Neural cell (in vitro differentiated cells): ENCODE measurements at regions not wholly inside any gene's neighbourhood (a gene's known extent, or its start where the extent isn't known, plus 50 kb on each side); places are given as distances from the start of the nearest gene placed in this dataset.

Source experiments
- H2AFZ ChIP-seq: fragments of 200-600, 300-800 bp; sonication (generic), shearing (Covaris generic); 2 replicates; pipeline ENCODE4 v1.6.0; 2014; ENCODE audit warnings: low read depth, mild to moderate bottlenecking, antibody characterized with exemption, low read length, moderate library complexity
- H3F3A ChIP-seq: fragments of 200-600 bp; shearing (Covaris generic); 2 replicates; pipeline ENCODE4 v1.6.1; 2016; ENCODE audit warnings: mild to moderate bottlenecking, moderate library complexity, mixed read lengths, antibody characterized with exemption, low read length; ENCODE audit not compliant: insufficient read depth, poor library complexity, severe bottlenecking
- H3K27ac ChIP-seq: fragments of 200-600, 300-800 bp; sonication (generic), shearing (Covaris generic); 2 replicates; pipeline ENCODE4 v1.5.1; 2014; ENCODE audit warnings: mild to moderate bottlenecking, low read length, moderate library complexity
- H3K27me3 ChIP-seq: fragments of 300-800, 200-600 bp; sonication (generic), shearing (Covaris generic); 2 replicates; pipeline ENCODE4 v1.6.0; 2014; ENCODE audit warnings: mild to moderate bottlenecking, low read depth, low read length, moderate library complexity; ENCODE audit not compliant: insufficient read depth
- H3K36me3 ChIP-seq: fragments of 300-800, 200-600 bp; sonication (generic), shearing (Covaris generic); 2 replicates; pipeline ENCODE4 v1.5.1; 2014; ENCODE audit warnings: mild to moderate bottlenecking, antibody characterized with exemption, low read length, moderate library complexity; ENCODE audit not compliant: insufficient read depth
- H3K4me2 ChIP-seq: fragments of 300-800, 200-600 bp; sonication (generic), shearing (Covaris generic); 2 replicates; pipeline ENCODE4 v1.6.0; 2014; ENCODE audit warnings: mild to moderate bottlenecking, low read length
- H3K4me3 ChIP-seq: fragments of 300-800, 200-600 bp; sonication (generic), shearing (Covaris generic); 2 replicates; pipeline ENCODE4 v1.5.1; 2014; ENCODE audit warnings: mild to moderate bottlenecking, low read length, moderate library complexity
- H3K79me2 ChIP-seq: fragments of 200-600 bp; shearing (Covaris generic); replicated peaks from 2 replicates; pipeline ENCODE4 v1.6.0; 2014; ENCODE audit warnings: mild to moderate bottlenecking, low read length, moderate library complexity; ENCODE audit not compliant: insufficient read depth
- H3K9ac ChIP-seq: fragments of 300-800, 200-600 bp; sonication (generic), shearing (Covaris generic); 2 replicates; pipeline ENCODE4 v1.6.1; 2016; ENCODE audit warnings: mild to moderate bottlenecking, low read length, mixed read lengths
- H3K9me2 ChIP-seq: fragments of 200-600 bp; shearing (Covaris generic); 2 replicates; pipeline ENCODE4 v1.6.1; 2016; ENCODE audit warnings: mild to moderate bottlenecking, low read length, mixed read lengths; ENCODE audit not compliant: insufficient read depth
- H3K9me3 ChIP-seq: fragments of 200-600, 300-800 bp; sonication (generic), shearing (Covaris generic); 2 replicates; pipeline ENCODE4 v1.6.1; 2016; ENCODE audit warnings: mild to moderate bottlenecking, mixed run types, low read length, moderate library complexity, mixed read lengths
- H4K20me1 ChIP-seq: fragments of 200-600 bp; shearing (Covaris generic); 2 replicates; pipeline ENCODE4 v1.6.1; 2016; ENCODE audit warnings: mild to moderate bottlenecking, mixed run types; ENCODE audit not compliant: insufficient read depth
- EP300 ChIP-seq: fragments of 450-650 bp; conservative IDR thresholded peaks from 2 replicates; pipeline ENCODE4 v1.6.1; 2014; ENCODE audit warnings: antibody characterized with exemption, mild to moderate bottlenecking, moderate library complexity; ENCODE audit not compliant: poor library complexity, severe bottlenecking
- EZH2 ChIP-seq: fragments of 200-600, 300-800 bp; shearing (Covaris generic), sonication (generic); IDR thresholded peaks from 2 replicates; pipeline ENCODE4 v1.6.1; 2014; ENCODE audit warnings: antibody characterized with exemption, low read length, borderline replicate concordance, mild to moderate bottlenecking; ENCODE audit not compliant: insufficient read depth, poor library complexity, severe bottlenecking
- MXI1 ChIP-seq: fragments of 450-650 bp; conservative IDR thresholded peaks from 2 replicates; pipeline ENCODE4 v1.6.1; 2014; ENCODE audit warnings: antibody characterized with exemption, mild to moderate bottlenecking; ENCODE audit not compliant: poor library complexity, severe bottlenecking
- POLR2AphosphoS5 ChIP-seq: IDR thresholded peaks from 2 replicates; pipeline ENCODE4 v1.6.1; 2012
- RAD21 ChIP-seq: fragments of 450-650 bp; conservative IDR thresholded peaks from 2 replicates; pipeline ENCODE4 v1.6.1; 2014; ENCODE audit warnings: antibody characterized with exemption, mild to moderate bottlenecking, moderate library complexity
- SMC3 ChIP-seq: fragments of 450-650 bp; conservative IDR thresholded peaks from 2 replicates; pipeline ENCODE4 v1.6.1; 2014; ENCODE audit warnings: antibody characterized with exemption, mild to moderate bottlenecking, moderate library complexity; ENCODE audit not compliant: poor library complexity
- TAF1 ChIP-seq: IDR thresholded peaks from 2 replicates; pipeline ENCODE4 v1.6.1; 2012; ENCODE audit warnings: low read depth
- TF ChIP-seq, protein P1 (sequence below): fragments of 450-650 bp; IDR thresholded peaks from 2 replicates; pipeline ENCODE4 v1.5.1; 2014; ENCODE audit warnings: antibody characterized with exemption, mild to moderate bottlenecking, moderate library complexity; ENCODE audit not compliant: poor library complexity, severe bottlenecking
- TF ChIP-seq, protein P2 (sequence below): IDR thresholded peaks from 2 replicates; pipeline ENCODE4 v1.6.1; 2012; ENCODE audit warnings: borderline replicate concordance

DNA sequence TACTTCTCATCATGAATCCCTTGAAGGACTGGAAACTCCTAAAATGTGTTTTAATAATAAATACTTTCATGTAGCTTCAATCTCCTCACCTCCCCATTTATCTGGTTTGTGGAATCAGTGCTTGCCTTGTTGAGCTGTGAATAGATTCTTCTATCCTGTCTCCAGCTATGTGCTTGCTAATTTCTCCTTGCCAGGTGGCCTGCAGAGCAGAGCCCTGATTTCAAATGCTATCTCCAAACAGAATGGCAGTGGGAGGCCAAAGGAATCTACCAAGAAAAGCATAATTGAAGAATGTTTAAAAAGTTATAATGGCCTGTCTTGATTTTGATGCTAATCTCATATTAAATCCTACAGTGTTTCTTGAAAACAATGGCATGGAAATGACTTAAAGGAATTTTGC is 309.3 kb upstream of the CHORDC1 start:
- no peaks in the 10 kb centered on the region for H3K27me3 ChIP-seq
- no peaks in the 10 kb centered on the region for H4K20me1 ChIP-seq
- H2AFZ ChIP-seq: no peak overlapping the region
- H3F3A ChIP-seq: no peaks in the 10 kb centered on the region
- no peak overlapping the region for H3K4me3 ChIP-seq
- no peaks in the 10 kb centered on the region for H3K36me3 ChIP-seq
- H3K79me2 ChIP-seq: no peaks in the 10 kb centered on the region
- H3K4me2 ChIP-seq: no peak overlapping the region
- H3K9me2 ChIP-seq: no peaks in the 10 kb centered on the region
- H3K9ac ChIP-seq: no peak overlapping the region
- no peak overlapping the region for H3K27ac ChIP-seq
- no peaks in the 10 kb centered on the region for H3K9me3 ChIP-seq
- TF ChIP-seq SMC3: no peak
- TF ChIP-seq RAD21: no peak
- TF ChIP-seq MXI1: no peak
- TF ChIP-seq, protein P1, sequence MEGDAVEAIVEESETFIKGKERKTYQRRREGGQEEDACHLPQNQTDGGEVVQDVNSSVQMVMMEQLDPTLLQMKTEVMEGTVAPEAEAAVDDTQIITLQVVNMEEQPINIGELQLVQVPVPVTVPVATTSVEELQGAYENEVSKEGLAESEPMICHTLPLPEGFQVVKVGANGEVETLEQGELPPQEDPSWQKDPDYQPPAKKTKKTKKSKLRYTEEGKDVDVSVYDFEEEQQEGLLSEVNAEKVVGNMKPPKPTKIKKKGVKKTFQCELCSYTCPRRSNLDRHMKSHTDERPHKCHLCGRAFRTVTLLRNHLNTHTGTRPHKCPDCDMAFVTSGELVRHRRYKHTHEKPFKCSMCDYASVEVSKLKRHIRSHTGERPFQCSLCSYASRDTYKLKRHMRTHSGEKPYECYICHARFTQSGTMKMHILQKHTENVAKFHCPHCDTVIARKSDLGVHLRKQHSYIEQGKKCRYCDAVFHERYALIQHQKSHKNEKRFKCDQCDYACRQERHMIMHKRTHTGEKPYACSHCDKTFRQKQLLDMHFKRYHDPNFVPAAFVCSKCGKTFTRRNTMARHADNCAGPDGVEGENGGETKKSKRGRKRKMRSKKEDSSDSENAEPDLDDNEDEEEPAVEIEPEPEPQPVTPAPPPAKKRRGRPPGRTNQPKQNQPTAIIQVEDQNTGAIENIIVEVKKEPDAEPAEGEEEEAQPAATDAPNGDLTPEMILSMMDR: no peak
- no peak for TF ChIP-seq POLR2AphosphoS5
- no peak for TF ChIP-seq TAF1
- TF ChIP-seq, protein P2, sequence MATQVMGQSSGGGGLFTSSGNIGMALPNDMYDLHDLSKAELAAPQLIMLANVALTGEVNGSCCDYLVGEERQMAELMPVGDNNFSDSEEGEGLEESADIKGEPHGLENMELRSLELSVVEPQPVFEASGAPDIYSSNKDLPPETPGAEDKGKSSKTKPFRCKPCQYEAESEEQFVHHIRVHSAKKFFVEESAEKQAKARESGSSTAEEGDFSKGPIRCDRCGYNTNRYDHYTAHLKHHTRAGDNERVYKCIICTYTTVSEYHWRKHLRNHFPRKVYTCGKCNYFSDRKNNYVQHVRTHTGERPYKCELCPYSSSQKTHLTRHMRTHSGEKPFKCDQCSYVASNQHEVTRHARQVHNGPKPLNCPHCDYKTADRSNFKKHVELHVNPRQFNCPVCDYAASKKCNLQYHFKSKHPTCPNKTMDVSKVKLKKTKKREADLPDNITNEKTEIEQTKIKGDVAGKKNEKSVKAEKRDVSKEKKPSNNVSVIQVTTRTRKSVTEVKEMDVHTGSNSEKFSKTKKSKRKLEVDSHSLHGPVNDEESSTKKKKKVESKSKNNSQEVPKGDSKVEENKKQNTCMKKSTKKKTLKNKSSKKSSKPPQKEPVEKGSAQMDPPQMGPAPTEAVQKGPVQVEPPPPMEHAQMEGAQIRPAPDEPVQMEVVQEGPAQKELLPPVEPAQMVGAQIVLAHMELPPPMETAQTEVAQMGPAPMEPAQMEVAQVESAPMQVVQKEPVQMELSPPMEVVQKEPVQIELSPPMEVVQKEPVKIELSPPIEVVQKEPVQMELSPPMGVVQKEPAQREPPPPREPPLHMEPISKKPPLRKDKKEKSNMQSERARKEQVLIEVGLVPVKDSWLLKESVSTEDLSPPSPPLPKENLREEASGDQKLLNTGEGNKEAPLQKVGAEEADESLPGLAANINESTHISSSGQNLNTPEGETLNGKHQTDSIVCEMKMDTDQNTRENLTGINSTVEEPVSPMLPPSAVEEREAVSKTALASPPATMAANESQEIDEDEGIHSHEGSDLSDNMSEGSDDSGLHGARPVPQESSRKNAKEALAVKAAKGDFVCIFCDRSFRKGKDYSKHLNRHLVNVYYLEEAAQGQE: no peak
- TF ChIP-seq EZH2: no peak

DNA sequence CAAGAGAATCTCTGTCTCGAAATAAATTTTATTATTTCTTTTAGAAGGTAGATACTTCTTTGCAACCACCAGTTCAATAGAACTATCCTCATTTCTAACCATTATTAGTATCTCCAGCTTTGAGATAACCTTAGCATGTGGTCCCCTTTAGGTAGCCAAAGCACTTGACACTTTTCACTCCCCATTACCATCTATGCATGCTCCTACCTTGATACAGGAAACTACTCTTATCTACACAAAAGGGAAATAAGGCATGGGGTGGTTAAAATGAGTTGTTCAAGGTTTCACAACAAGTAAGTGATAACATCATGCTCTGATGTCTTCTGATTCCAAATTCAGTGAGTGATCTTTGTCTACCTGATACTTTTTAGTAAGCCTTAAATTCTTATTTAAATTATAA is 308.2 kb upstream of the CHORDC1 start:
- TF ChIP-seq POLR2AphosphoS5 (no peak), RAD21 (no peak), SMC3 (no peak), MXI1 (no peak), EP300 (no peak), TAF1 (no peak), EZH2 (no peak)
- TF ChIP-seq, protein P2: no peak
- TF ChIP-seq, protein P1: no peak
- no peaks in the 10 kb centered on the region for H3K9me2 ChIP-seq
- H3F3A ChIP-seq: no peaks in the 10 kb centered on the region
- no peak overlapping the region for H2AFZ ChIP-seq
- no peak overlapping the region for H3K4me2 ChIP-seq
- H3K79me2 ChIP-seq: no peaks in the 10 kb centered on the region
- no peaks in the 10 kb centered on the region for H3K9me3 ChIP-seq
- no peak overlapping the region for H3K9ac ChIP-seq
- H3K27me3 ChIP-seq: no peaks in the 10 kb centered on the region
- H3K27ac ChIP-seq: no peak overlapping the region
- H4K20me1 ChIP-seq: no peaks in the 10 kb centered on the region
- H3K36me3 ChIP-seq: no peaks in the 10 kb centered on the region
- H3K4me3 ChIP-seq: no peak overlapping the region
